Nucleus accumbens (tissue), 56 donors: ENCODE measurements at regions not wholly inside any gene's neighbourhood (a gene's known extent, or its start where the extent isn't known, plus 50 kb on each side); places are given as distances from the start of the nearest gene placed in this dataset.
"Not testable (repeated sequence)": the region's sequence is repeated elsewhere in the genome, so short reads cannot be mapped to it uniquely, and the experiment has no call there.

Source experiments
- DNase-seq, 56 donors: peaks; one replicate each; lab custom pipeline; 2025; lab: John Stamatoyannopoulos, UW

DNA sequence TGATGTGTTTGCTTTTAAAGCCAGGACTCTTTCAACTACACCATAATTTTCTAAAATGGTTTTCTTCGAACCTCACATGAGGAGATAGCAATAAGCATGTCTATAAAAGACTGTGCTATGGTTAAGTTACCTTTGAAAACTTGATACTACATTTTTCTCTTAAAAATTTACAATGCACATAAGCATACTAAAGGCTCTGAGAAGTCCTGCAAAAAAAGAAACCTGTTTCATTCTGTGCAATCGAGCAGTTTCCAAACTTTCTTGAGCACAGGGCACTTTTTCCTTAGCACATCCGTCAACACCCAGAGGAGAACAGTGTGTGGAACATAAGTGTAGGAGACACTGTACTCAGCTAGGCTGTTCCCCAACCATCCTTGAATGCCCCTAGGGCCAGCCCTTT, 144.1 kb upstream of the ARHGAP20 start:
- DNase-seq: no peak

DNA sequence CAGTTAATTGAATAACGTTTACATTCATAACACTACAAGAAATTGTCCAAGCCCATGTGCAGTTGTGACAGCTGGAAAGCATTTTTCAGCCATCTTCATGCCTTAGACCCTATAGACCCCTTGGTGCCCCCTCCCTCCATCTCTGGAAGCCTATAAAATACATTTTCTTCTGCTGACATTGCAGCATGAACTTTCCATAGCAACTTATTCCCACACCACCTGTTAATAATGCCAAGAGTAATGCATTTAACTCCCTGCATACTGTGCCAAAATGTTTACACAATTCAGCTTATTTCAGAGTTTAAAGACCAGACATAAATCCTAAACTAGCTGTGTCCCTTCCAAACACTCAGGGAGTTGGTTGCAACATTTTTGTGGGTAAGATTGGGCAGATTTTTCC, 143.0 kb upstream of the ARHGAP20 start:
- DNase-seq: no peak

DNA sequence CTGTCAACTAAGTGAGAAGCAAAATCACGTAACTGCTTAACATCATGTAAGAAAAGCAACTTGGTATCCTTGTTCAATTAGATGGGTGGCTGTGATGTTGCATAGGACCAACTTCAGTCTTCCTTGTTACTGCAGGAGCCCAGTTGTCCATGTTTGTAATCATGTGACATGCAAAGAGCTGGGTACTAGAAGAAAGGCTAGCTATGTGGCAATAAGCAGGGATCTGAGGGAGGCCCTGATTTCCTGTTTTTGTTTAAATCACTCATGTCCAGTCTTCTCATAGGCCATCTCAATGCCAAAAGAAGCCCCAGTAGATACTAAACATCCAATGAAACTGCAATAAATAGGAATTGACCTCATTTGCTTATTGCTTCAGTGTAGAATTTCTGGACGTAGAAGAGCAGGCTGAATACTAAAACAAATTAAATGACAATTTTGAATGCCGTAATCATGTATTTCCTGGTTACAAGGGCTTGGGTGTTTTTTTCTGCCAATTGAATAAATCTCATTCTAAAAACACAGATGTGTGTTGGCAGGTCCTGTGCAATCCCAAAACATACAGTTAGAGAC, 140.8 kb upstream of the ARHGAP20 start:
- no peak for DNase-seq

DNA sequence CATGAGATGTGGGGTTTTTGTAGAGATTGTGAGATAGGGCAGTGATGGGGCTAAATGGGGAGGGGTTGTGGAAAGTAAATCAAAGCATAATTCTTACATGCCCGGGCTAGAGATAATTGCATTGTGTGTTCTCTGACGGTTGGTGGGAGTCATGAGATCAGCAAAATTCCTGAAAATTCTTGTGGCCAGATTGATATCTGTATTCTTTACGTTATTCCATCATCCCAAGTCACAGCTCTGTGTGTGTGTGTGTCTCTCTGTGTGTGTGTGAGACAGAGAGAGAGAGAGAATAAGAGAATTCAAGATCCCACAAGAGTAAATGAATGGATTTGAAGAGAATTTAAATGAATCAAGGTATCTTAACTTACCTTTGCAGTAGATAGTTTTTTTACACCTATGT, 138.6 kb upstream of the ARHGAP20 start:
- DNase-seq: no peak

DNA sequence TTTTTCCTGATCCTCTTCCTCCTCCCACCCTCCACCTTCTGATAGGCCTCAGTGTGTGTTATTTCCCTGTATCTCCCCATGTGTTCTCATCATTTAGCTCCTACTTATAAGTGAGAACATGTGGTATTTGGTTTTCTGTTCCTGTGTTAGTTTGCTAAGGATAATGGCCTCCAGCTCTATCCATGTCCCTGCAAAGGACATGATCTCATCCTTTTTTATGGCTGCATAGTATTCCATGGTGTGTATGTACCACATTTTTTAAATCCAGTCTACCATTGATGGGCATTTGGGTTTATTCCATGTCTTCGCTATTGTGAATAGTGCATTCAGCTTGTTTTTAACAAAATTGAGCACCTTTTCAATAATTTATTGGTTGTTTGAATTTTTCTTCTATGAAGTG, 130.8 kb upstream of the ARHGAP20 start:
- not testable (repeated sequence) for DNase-seq

DNA sequence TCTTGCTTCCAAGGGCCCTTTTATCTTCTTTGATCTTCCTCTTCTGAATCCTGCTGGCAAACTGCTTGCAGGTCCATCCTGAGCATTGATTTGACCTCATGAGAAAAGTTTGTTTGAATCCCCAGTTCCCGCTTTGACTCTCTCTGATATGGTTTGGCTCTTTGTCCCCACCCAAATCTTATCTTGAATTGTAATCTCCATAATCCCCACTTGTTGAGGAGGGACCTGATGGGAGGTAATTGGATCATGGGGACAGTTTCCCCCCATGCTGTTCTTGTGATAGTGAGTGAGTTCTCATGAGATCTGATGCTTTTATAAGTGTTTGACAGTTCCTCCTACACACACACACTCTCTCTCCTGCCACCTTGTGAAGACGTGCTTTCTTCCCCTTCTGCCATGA, 126.6 kb upstream of the ARHGAP20 start:
- no peak for DNase-seq

DNA sequence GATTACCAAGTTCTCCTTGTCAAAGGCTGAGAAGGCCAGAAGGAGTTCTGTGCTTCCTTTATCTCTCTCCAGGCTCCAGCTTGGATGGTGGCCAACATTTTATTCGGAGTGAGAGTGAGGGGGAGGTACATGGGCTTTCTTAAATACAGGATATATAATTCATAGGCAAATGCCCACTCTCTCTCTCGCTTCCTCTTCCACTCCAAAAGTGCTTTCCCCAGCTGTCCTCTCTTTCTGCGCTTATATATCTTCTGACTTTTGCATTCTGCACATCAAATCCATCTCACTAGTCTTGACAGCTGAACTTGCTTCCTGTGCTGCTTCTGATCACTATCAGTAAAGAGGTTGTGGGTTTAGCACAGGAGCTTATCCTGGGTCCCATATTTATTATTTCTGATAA, 125.4 kb upstream of the ARHGAP20 start:
- DNase-seq: no peak

DNA sequence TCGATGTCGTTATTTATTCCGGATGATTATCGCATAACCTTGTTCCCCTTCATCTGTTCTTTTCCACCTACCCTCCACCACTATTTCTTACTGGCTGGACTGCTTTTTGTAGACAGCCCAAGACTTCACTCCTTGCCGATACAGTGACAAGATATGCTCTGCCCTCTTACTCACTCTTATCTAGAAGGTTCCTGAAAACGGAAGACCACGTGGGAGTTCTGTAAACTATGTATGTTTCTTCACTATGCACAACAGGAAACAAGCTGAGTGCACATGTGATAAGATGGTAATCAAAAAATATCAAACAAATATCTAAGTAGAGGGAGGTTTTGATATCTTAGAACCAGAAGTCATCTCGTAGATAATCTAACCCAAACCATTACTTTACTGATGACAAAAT, 122.9 kb upstream of the ARHGAP20 start:
- no peak for DNase-seq

DNA sequence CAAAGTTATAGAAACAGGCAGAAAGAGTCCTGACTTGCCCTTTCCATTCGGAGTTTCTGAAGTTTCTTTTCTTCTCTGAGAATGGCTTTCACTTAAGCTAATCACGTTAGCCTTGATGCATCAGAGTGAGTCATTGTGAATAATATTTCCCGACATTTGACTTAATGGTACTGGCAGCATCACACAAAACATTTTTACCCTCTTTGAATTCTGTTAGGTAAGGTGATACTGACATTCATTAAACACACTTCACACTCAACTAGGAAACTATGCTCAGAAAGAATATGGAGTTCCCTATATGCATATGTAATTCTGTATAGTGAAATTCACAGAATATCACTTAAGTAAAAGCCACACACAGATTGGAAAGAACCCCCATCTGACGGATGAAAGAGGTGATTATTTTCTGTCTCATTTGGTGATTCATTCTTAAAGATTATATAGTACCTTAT, 120.8 kb upstream of the ARHGAP20 start:
- no peak for DNase-seq

DNA sequence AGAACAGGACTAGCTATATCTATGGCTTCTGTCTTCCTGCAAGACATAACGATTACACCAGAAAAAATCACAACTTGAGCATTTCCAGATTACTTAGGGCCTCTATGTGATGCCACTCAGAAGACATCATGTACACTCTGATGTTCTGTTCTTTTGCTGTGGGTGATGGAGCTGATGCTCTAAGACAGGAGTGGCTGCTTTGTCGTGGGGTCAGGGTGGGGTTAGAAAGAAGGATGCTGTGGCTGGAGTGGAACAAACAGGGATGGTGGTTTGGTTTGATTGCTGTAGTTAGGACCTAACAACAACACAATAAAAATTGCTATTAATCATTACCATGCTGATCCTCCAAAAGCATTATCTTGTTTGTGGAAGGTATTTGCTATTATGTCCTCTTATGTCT, 120.3 kb upstream of the ARHGAP20 start:
- DNase-seq: no peak

DNA sequence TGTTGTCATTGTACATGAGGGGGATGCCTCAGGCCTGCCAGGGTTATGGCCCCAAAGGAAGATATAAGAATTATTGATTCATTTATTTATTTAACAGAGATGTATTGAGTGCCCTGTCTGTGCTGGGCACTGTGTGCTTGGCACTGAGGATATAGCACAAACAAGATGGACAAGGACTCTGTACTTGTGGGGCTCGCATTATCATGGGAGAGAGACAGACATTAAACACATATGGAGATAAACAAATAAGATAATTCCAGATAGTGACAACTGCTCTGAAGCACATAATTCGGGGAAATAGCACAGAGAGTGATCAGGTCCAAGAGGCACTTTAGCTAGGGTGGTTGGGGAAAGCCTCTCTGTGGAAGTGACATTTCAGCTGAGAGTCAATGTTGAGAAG, 119.8 kb upstream of the ARHGAP20 start:
- no peak for DNase-seq

DNA sequence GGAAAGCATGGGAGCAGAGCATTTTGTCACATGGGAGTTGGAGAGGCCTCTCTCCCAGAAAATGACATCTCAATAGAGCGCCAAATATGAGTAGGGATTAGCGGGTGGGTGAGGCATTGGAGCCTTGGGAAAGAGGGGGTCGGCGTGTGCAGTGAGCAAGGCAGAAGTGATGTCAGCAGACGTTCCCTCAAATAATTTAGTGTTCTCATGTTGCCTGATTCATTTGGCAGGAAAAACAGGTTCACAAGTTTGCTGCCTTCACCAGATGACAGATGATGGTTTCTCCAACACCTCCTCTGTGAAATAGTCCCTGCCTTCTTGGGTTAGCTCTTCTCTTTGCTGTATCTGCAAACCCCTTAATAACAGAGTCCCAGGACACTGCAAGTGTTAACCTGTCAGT, 118.5 kb upstream of the ARHGAP20 start:
- DNase-seq: no peak

DNA sequence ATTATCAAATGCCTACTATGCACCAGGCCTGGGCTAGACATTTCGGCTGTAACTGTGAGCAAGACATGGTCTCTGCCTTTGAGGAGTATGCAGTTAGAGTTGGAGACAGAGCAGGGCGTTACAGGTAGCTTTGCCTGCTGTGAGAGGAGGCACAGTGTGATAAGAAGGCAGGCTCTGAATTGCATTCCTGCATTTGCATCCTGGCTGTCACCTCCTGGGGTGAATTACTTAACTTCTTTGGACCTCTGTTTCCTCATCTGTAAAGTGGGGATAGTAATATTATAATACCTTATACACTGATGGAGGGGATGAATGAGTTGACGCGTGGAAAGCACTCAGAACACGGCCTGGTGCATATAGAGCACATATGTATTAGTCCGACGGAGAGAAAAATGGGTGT, 118.1 kb upstream of the ARHGAP20 start:
- no peak for DNase-seq

DNA sequence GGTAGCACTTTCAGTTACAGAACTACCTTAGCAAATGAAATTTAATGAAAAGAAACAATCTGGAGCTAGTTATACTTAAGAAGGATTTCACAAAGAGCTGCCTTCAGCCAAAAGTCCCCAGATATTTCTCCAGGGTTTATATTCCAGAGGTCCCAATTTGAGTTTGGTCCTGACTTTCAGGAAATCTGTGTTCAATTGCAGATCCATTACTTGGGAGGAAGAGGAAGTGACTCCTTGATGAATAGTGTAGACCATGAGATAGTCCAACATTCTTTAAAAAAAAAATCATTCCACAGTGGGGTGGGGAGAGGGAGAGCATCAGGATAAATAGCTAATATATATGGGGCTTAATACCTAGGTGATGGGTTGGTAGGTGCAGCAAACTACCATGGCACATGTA, 117.6 kb upstream of the ARHGAP20 start:
- DNase-seq: no peak

DNA sequence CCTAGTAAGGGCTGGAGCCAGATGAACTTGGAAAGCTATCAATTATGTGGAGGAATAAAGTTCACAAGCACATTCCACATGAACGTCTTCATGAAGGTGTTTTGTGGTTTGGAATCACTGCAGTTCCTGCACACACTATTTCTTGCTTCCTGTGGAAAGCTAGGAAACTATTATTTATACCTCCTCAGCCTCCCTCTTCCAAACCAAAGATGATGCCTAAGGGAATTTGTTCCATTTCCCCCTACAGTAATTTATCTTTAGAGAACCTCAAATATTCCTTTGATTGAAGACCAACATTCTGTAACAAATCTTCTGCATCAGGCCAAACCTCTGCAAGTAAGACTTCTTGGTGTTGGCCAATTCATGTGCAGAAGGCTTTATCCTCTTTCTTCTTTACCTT, 115.8 kb upstream of the ARHGAP20 start:
- no peak for DNase-seq

DNA sequence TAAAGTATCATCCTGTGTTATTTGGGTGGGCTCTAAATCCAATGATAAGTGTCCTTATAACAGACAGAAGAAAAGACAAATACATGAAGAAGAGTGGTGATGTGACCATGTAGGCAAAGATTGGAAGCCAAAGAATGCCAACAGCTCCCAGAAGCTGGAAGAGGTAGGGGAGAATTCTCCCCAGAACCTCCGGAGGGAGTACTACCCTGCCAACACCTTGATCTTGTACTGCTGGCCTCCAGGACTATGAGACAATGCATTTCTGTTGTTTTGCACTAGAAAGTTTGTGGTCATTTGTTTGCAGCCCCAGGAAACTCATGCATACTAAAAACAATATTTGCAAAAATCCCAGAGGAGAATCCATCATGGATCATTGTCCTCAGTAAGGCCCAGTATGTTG, 115.0 kb upstream of the ARHGAP20 start:
- DNase-seq: no peak

DNA sequence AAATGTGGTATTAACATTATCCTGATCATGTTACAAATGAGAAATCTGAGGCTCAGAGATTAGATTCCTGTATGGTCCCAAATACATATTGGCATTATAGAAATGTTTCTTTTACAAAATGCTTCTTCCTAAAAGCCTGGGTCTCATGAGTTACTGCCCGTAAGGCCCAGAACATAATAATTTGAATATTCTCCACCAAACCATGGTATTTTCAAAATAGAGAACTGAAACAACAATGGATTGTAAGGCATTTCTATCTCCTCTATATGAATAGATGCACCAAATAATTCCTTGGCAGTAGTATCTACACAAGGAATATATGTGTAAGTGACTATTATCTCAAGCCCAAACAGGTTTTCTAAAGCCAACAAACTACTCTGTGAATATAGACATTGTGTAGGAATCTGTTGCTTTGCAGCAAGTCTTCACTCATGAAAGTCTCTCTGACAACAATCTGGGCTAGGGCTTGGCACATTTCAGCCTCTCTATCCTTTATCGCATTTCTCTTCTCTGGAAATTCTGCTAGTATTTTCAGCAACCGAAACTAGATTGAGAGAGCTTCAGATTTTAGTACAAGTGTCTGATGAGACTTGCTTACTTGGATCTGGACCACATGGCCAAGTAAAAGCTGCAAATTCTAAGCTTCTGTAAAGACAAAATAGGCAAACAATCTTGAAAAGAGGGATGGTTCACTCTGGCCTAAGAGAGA, 112.8 kb upstream of the ARHGAP20 start:
- no peak for DNase-seq

DNA sequence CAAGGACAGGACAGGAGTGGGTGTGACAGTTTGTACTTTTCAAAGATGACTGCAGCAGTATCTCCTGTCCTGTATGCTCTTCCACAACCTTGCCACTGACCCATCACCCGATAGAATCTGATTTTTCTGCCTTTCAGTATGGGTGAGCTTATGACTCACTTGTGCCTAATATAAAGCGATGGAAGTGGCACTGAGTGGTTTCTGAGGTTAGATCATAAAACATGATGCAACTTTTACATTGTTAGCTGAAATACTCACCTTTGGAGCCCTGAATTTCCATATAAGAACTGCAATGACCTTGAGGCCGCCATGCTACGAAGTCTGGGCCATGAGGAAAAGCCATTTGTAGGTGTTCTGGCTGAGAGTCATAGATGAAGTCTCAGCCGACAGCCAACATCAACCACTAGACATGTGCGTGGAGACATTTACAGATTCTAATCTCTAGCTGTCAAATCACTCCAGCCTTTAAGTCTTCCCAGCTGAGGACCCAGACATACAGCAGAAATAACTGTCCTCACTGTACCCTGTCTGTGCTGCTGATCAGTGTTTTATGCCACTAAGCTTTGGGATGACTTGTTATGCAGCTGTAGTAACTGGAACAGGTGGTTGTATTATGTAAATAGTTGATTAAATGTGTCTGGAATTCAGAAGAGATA, 105.9 kb upstream of the ARHGAP20 start:
- DNase-seq: no peak

DNA sequence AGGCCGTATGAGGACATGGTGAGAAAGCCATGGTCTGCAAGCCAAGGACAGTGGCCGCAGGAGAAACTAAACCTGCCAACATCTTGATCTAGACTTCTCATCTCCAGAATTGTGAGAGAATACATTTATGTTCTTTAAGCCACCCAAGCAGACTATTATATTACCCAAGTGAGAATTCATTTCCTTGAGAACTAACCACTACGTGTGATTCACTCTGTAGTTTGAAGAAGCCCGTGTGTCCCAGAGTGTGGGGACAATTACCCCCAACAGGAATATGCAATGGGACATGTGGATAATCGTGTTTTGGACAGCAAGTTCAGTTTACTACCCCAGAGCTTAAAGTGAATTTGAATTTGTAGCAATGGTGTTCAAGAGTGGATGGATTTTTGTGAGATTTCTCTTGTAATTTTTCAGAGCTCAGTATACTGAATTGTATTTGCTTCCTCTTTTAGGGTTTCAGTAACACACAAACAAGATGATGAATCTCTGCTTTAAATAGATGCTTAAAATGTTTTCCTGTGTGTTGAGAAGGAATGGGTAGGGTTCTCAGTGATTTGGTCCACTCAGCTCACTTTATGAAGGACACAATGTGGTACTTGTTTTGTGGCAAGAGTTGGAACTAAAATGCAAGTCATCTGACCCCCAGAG, 100.0 kb upstream of the ARHGAP20 start:
- no peak for DNase-seq

DNA sequence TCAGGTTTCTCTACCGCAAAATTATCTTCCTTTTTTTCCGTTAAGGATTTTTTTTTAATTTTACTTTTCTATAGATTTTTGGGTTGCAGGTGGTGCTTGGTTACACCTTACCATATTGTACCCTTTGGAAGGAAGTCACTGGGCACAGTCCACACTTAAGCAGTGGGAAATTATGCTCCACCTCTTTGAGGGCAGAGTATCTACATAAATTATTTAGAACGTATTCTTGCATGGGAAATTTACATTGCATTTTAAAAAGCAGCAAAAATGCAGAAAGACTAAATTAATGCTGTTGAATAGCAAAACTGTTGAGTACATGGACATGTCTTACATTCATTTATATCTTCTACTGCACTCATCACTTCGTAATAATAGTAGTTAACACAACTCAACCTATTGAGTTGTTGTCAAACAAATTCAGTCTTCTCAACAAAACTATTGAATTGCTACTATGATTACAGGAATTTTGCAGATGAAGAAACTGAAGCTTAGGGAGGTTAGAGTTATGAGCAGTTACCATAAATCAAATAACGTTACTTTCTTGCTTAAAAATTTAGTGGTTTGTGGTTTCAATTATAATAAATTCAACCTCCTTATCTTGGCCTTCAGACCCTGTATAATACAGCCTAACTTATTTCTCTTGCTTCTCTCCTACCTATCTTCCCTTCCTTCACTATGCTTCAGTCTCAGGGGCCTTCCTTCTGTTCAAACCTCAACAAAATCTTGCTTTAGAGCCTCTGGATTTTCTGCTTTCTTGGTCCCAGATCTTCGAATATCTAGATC, 97.4 kb upstream of the ARHGAP20 start:
- no peak for DNase-seq

DNA sequence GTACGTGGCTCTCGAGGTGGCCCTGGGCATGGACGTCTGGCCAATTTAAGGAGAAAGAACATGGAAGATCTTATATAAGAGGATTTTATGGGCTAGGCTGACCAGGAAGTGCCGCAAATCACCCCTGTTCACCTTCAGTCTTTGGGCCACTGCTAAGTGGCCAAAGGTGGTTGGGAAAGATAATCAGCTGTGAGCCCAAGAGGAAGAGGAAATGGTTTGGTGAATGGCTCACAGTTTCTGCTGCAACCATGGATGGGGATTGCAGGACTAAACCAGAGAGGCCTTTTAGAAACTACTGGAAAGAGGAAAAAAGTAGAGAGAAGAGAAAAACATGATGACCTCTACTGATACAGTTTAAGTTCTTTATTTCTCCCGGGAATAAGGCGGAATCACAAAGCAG, 96.0 kb upstream of the ARHGAP20 start:
- no peak for DNase-seq
